ENCODE measurements at regions not wholly inside any gene's neighbourhood (a gene's known extent, or its start where the extent isn't known, plus 50 kb on each side); places are given as distances from the start of the nearest gene placed in this dataset.
"Not testable (repeated sequence)": the region's sequence is repeated elsewhere in the genome, so short reads cannot be mapped to it uniquely, and the experiment has no call there.

DNA sequence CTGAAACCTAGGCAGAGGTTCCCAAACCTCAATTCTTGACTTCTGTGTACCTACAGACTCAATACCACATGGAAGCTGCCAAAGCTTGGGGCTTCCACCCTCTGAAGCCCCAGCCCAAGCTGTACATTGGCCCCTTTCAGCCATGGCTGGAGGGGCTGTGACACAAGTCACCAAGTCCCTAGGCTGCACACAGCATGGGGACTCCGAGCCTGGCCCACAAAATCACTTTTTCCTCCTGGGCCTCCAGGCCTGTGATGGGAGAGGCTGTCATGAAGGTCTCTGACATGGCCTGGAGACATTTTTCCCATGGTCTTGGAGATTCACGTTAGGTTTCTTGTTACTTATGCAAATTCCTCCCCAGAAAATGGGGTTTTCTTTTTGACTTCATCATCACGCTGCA lies 217.5 kb upstream of the ALCAM start:
- TF ChIP-seq, protein P1, sequence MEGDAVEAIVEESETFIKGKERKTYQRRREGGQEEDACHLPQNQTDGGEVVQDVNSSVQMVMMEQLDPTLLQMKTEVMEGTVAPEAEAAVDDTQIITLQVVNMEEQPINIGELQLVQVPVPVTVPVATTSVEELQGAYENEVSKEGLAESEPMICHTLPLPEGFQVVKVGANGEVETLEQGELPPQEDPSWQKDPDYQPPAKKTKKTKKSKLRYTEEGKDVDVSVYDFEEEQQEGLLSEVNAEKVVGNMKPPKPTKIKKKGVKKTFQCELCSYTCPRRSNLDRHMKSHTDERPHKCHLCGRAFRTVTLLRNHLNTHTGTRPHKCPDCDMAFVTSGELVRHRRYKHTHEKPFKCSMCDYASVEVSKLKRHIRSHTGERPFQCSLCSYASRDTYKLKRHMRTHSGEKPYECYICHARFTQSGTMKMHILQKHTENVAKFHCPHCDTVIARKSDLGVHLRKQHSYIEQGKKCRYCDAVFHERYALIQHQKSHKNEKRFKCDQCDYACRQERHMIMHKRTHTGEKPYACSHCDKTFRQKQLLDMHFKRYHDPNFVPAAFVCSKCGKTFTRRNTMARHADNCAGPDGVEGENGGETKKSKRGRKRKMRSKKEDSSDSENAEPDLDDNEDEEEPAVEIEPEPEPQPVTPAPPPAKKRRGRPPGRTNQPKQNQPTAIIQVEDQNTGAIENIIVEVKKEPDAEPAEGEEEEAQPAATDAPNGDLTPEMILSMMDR (IDR thresholded peaks at IDR 0.05): not testable (repeated sequence)
- not testable (repeated sequence) for TF ChIP-seq POLR2AphosphoS5 (IDR thresholded peaks at IDR 0.05; ENCODE audit: low read depth, low read length); SIN3A (IDR thresholded peaks at IDR 0.05; ENCODE audit: borderline replicate concordance, insufficient read depth, low read depth, low read length)
